NCI-H526 treated with DMSO at 0.1 percent for 48 hours (cell line): ENCODE measurements at regions not wholly inside any gene's neighbourhood (a gene's known extent, or its start where the extent isn't known, plus 50 kb on each side); places are given as distances from the start of the nearest gene placed in this dataset.
"Not testable (repeated sequence)": the region's sequence is repeated elsewhere in the genome, so short reads cannot be mapped to it uniquely, and the experiment has no call there.

ENCODE experiments used
- DNase-seq: peaks from one replicate; lab custom pipeline; 2025; lab: John Stamatoyannopoulos, UW

- DNase-seq: no peak
Measured at GRCh38 chr4:103853627-103854026, 133.8 kb upstream of the TACR3 start.

- DNase-seq: no peak
Measured at GRCh38 chr4:103853146-103853545, 133.4 kb upstream of the TACR3 start.

GRCh38 chr4:103845075-103845474, 125.3 kb upstream of the TACR3 start:
- no peak for DNase-seq

GRCh38 chr4:103842637-103843239, 123.0 kb upstream of the TACR3 start:
- no peak for DNase-seq

- DNase-seq: no peak
Measured at GRCh38 chr4:103842076-103842475, 122.3 kb upstream of the TACR3 start.

GRCh38 chr4:103810308-103810707, 90.5 kb upstream of the TACR3 start:
- DNase-seq: not testable (repeated sequence)

GRCh38 chr4:103802766-103803165, 83.0 kb upstream of the TACR3 start:
- DNase-seq: no peak

- DNase-seq: no peak
Measured at GRCh38 chr4:103787057-103787456, 67.3 kb upstream of the TACR3 start.

- DNase-seq: no peak
Measured at GRCh38 chr4:103786593-103786992, 66.8 kb upstream of the TACR3 start.

- no peak for DNase-seq
Measured at GRCh38 chr4:103786014-103786413, 66.2 kb upstream of the TACR3 start.

- DNase-seq: no peak
Measured at GRCh38 chr4:103778221-103778620, 58.4 kb upstream of the TACR3 start.

- no peak for DNase-seq
Measured at GRCh38 chr4:103774326-103774825, 54.6 kb upstream of the TACR3 start.

GRCh38 chr4:103773691-103774231, 54.0 kb upstream of the TACR3 start:
- DNase-seq: no peak
